ENCODE measurements at regions not wholly inside any gene's neighbourhood (a gene's known extent, or its start where the extent isn't known, plus 50 kb on each side); places are given as distances from the start of the nearest gene placed in this dataset.

DNA sequence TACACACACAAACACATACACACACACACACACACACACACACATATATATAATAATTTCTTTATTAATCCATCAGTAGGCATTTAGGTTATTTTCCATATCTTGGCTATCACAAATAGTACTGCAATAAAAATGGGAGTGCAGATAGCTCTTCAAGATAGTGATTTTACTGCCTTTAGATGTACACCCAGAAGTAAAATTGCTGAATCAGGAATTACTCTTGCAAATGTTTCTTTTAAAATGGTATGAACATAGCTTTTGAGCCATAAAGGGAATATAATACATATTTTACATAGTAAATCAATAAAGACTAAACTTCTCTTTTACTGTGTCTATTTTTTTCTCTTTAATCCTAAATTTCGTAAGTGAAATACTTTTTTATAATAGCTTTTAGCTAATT lies 1251.1 kb downstream of the ZPLD1 start:
- TF ChIP-seq CTCF (IDR thresholded peaks at IDR 0.05; ENCODE audit: poor library complexity, severe bottlenecking) (no peak), SMC3 (conservative IDR thresholded peaks at IDR 0.05; ENCODE audit: poor library complexity) (no peak), EZH2 (IDR thresholded peaks at IDR 0.05; ENCODE audit: borderline replicate concordance, insufficient read depth, low read length, poor library complexity, severe bottlenecking) (no peak), RAD21 (conservative IDR thresholded peaks at IDR 0.05) (no peak), POLR2AphosphoS5 (IDR thresholded peaks at IDR 0.05) (no peak), REST (IDR thresholded peaks at IDR 0.05; ENCODE audit: borderline replicate concordance) (no peak), EP300 (conservative IDR thresholded peaks at IDR 0.05; ENCODE audit: poor library complexity, severe bottlenecking) (no peak), MXI1 (conservative IDR thresholded peaks at IDR 0.05; ENCODE audit: poor library complexity, severe bottlenecking) (no peak)
